Activated CD4-positive, alpha-beta T cell treated with anti-CD3 and anti-CD28 coated beads, Interleukin-2, Interleukin-6, amounts not matched to agents 100 ng/mL and 50 ng/mL, durations not matched to agents 16 hours and 8 hours (primary cell): ENCODE measurements at regions not wholly inside any gene's neighbourhood (a gene's known extent, or its start where the extent isn't known, plus 50 kb on each side); places are given as distances from the start of the nearest gene placed in this dataset.

Source experiments
- DNase-seq: peaks from one replicate; pipeline ENCODE4 v3.0.0-alpha.2; 2020

DNA sequence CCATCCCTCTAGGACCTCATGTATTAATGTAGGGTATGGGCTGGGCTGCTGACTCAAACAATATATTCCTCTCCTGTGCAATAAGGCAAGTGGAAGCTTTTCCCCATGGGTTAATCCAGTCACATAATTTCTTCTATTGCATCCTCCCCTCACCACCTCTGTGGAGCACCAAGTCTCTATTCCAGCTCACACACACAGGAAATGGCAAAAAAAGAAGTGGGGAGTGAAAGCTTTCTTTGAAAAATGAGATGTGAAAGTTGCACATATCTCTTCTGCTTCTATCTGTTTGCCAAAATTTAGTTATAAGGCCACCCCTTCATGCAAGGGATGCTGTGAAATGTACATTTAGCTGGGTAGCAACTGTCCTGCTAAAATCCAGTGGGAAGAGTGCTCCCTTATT is 121.3 kb downstream of the CDC42EP3 start:
- no peak for DNase-seq

DNA sequence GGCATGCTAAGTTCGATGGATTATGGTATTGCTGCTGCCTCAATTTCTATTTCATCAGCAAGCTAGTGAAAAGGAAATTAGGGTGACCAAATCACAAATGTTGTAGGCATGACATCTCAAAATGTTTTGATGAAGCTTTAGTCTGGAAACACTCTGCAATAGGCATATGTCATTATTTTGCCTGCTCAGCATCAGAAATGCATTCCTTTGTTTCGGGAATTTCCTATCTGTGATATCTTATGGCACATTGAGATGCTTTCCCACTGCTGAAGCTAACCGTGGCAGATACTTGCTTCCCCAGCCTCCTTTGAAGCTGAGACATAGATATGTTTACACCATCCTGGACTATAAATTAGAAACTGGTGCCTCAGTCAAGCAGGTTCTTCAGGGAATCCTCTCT is 119.7 kb downstream of the CDC42EP3 start:
- no peak for DNase-seq

- no peak for DNase-seq
Observed at GRCh38 chr2:37552339-37552738, 119.1 kb downstream of the CDC42EP3 start.

DNA sequence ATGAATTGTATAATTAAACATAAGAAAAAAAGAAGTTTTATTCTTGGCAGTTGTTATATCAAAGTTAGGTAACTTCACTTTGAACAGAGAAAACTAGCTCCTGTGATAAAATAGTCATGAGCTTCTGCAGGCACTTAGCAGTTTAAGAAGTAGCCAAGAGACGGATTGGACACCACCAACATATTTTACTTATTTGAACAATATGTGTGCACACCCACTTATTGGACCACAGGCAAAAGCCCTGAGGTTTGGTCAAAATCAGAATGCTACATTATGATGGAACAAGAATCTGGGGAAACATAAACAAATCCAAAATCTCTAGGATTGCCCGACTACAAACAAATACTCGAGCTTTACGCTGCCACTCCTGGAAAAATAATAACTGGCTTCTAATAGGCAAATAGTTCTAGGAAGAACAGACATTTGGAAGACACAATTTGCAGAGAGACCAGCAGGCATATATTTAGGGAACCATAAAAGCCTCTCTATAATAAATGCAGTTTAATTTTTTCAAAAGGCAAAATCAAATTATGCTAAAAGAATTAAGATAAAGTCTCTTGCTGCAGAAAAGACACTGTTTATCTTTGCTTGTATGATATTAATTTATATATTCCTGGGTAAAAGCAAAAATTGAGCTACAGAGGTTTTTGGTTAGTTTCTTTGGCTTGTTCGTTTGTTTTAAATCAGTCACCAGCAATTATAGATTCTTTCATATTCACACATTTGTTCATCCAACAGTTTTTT is 117.9 kb downstream of the CDC42EP3 start:
- DNase-seq = no peak

DNA sequence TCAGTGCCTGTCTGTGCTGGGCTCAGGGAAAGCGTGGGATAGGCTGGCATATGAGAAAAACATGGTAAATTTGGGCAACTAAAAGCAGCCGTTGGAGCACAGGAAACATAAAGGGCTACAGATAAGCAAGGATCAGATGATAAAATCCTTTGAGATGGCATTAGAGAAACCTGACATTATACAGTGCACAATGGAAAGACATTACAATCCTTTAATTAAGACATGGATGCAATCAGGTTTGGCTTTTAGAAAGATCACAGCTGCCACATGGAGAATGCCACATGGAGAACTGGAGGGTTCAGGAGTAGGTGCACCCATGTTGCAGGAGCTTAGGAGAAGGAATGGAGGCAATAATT is 117.3 kb downstream of the CDC42EP3 start:
- no peak for DNase-seq

- DNase-seq = no peak
Observed at GRCh38 chr2:37554687-37555086, 116.8 kb downstream of the CDC42EP3 start.

DNA sequence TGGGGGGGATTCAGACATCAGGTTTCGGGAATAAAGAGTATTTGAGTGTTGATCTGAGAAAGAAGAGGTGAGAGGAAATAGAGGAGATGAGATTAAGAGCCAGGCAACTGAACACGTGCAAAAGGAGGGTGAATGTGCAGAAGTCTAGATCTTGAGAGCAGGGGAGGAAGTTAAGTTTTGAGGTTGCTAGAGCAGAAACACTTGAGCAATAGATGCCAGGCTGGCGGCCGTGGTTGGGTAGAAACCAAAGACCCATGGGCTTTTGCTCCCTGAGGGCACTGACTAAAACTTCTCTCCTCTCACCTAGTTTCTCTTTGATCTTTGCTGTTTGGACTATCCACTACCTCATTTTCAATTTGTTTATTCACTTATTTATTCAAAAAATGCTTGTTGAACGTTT is 116.0 kb downstream of the CDC42EP3 start:
- DNase-seq = peak; percentile 39

DNA sequence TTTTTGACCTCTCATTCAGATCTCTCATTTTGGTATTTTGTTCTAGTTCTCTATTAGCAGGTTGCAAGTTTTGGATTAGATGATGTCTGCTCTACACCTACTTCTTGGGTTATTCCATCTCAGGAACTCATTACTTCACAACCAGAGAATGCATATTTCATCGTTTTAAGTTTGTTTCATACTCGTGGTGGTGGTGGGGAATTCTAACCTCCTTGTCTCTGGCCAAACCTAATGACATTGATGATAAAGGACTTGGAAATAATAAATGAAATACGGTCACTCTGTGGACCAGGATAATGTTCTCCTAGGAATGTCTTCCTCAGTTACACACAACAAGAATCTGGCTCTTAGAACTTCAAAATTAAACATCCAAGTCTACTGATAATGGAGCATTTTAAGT is 115.2 kb downstream of the CDC42EP3 start:
- no peak for DNase-seq

GRCh38 chr2:37558623-37559022 is 112.8 kb downstream of the CDC42EP3 start:
- no peak for DNase-seq

- no peak for DNase-seq
Observed at GRCh38 chr2:37560241-37560848, 111.1 kb downstream of the CDC42EP3 start.

GRCh38 chr2:37560863-37561614 is 110.4 kb downstream of the CDC42EP3 start:
- no peak for DNase-seq

DNA sequence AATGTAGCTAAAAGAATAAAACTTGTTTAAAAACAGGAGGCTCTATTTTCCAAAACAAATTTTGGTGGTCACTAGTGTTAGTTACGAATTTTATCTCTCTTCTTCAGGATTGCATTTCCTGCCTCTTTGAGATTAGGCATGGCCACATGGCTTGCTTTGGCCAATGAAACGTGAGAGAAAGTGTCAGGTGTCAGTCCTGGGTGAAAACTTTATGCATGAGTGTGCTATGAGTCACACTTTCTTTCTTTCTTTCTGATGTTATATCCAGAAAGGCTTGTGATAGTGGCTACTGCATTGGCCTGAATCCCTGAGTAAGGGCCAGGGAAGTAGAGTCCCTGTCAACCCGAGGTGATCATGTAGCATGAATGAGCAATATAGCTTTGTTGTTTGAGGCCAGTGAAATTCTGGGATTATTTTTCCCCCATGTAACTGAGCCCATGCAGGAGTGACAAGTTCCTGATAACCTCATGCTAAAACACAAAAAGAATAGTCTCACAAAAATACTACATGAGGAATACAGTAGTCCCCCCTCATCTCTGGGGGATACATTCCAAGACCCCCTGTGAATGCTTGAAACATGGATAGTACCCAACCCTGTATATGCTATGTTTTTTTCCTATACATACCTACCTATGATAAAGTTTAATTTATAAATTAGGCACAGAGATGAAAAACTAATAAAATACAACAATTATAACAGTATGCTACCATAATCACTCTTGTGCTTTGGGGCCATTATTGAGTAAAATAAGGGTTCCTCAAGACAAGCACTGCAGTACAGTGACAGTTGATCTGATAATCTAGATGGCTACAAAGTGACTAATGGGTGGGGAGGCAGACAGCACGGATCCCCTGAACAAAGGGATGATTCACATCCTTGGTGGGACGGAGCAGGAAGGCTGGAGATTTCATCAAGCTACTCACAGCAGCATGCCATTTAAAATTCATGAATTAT is 109.5 kb downstream of the CDC42EP3 start:
- DNase-seq = peak; percentile 76

- no peak for DNase-seq
Observed at GRCh38 chr2:37563375-37564015, 107.9 kb downstream of the CDC42EP3 start.

DNA sequence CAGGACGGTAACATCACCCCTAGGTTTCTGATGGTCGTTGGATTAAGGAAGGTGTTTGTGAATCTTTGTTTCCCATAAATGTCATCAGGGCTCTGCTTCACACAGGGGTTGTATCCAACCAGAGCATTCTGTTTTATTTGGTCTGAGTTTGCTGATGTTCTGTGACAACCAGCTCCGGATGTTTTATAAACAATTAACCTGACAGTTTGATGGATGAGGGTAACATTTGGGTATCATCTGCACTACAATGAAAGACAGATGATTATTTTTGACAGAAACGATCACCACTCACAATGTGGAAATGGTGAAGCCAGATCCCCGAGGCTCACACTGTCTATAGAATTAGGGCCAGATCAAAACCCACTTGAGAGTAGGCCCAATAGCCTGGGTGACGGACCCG is 107.1 kb downstream of the CDC42EP3 start:
- DNase-seq = no peak

DNA sequence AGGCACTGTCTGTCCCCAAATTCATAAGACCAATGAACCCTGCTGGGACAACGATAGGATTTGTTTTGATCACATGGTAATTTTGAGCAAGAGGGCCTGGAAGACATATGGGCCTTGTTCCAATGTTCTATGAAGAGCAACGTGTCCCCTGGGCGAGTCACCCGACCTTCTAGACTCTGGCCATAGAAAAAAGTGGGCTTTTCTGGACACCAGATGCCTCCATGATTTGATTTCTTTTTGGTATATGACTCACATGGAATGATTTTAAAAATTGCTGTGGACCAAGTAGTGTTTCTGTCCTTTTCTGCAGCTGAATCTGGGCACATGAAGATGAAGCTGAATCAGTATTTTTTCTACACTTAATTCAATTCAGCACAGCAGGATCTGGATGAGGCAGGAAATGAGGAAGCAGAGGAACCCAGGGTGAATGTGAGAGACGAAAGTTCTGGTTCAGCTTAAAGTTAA is 104.9 kb downstream of the CDC42EP3 start:
- no peak for DNase-seq

GRCh38 chr2:37568565-37568964 is 102.9 kb downstream of the CDC42EP3 start:
- DNase-seq = peak; percentile 48

DNA sequence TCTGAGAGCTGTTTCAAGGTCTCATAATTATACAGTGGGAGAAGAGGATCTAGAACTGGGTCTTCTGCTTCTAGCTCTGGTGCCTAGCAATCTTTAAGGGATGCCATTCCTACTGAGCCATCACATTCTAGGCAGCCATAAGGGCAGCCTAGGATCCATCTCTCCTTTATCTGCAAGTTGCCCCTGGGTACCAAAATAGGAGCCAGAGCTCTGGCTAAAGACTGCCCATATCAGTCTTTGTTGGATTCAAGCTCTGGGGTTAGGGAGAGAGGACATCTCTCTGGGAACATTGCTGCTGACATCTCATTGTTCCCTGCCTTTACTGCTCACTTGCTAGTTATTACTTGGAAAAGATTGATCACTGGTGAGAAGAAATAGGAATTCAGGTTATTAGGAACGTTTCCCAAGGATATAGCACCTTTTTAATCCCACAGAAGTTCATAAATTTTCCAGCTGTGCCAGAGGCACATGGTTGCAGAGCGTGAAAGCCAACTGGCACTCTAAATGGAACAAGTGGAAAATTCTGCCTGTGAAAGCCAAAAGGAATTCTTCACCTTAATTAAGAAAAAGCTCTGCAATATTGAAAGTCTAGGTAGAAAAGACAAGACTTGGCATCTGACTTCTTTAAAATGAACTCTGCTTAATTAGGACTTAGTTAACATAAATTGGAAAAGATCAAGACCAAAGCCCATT is 102.2 kb downstream of the CDC42EP3 start:
- DNase-seq = no peak

- no peak for DNase-seq
Observed at GRCh38 chr2:37569986-37570679, 101.3 kb downstream of the CDC42EP3 start.

DNA sequence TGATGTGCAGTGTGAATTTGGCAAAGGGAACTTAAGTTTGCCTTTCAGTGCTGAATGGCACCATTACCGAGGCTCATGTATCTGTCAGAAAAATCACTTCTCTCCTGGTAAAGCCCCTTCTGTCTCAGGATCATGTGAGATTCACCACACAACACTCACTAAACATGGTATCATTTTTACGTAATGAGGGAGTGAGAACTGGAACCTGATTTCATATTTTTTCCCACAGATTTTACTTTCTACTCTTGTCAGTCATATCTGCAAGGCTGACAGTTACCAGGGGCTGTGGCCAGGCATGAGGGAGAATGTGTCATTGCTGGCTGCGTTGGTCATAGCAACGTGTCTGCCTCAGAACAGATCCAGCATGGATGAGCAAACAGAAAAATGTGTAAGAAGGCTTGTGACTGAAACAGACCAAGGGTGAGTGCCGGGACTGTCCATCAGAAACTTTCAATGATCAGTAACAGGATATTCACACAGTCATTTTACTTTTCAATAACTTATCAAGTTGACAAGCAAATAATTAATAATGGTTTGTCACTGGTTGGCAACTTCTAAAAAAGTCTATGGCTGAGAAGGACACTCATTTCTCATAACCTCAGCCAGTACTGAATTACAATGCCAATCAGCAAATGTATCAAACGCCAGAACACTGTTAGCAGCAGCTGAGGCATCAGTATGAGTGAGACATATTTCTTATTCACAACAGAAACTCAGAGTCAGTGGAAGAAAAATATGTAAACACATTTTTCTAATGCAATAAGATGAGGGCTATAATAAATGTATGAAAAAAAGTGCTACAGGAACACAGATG is 100.5 kb downstream of the CDC42EP3 start:
- DNase-seq = peak; percentile 90

GRCh38 chr2:37571587-37572136 is 99.8 kb downstream of the CDC42EP3 start:
- DNase-seq = no peak
